ENCODE measurements at regions not wholly inside any gene's neighbourhood (a gene's known extent, or its start where the extent isn't known, plus 50 kb on each side); places are given as distances from the start of the nearest gene placed in this dataset.

DNA sequence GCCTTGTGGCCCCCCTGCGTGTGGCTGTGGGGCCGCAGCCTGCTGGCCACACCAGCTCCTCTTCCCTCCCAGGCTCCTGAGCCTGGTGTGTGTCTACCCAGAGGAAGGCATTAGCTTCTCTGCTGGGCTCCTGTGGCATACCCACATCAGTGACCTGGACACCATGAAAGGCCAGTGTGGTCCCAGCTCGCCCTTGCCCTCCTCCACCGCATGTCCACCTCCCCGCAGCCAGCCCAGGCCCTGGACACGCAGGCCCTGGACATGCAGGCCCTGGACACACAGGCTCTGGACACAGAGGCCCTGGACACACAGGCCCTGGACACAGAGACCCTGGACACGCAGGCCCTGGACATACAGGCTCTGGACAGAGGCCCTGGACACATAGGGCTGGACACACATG lies 153.4 kb upstream of the PPP1R26 start:
- no CpG with 5 or more reads among the region's 7 CpGs for WGBS (ENCODE audit: extremely low coverage, insufficient coverage, insufficient read length)

DNA sequence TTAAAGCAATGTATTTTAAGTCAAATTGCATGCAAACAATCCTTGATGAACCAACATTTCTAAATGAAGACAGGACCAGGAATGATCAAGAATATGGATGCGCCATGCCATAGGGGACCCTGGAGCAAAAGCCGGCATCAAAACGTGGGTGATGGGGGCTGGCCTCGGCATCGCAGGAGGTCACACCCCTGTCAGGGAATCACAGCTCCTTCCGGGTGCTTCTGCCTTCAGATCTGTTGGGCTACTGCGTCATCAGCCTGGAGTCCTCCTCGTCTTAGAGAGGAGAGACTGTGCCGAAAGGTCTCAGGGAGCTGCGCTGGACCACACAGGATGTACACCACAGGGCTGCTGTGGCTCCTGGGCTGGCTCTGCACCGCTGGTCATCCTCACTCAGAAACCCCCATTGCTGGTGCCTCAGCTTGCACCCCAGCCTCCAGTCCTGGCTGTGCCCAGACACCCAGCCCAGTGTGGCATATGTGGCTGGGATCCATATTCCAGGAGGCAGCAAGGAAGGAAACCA lies 152.9 kb upstream of the PPP1R26 start:
- Histone ChIP-seq H2BK12ac (ENCODE audit: low read length) (no peak overlapping the region), H3K14ac (ENCODE audit: low read length) (no peak overlapping the region), H2AFZ (ENCODE audit: insufficient read depth, low read length, poor library complexity) (no peak overlapping the region), H3K4me2 (ENCODE audit: low read length) (no peak overlapping the region), H3K27me3 (ENCODE audit: insufficient read depth, low read length) (no peaks in the 10 kb centered on the region), H3K36me3 (ENCODE audit: control insufficient read depth in 1 of 2, insufficient read depth in 2 of 2, low read length in 2 of 2) (no peaks in the 10 kb centered on the region), H3K18ac (ENCODE audit: low read length) (no peak overlapping the region), H3K9me3 (ENCODE audit: insufficient read depth, low read depth, low read length) (peaks cover 13% of the 10 kb centered on the region), H4K8ac (ENCODE audit: low read depth, low read length) (no peak overlapping the region), H4K12ac (ENCODE audit: low read depth, low read length) (no peak overlapping the region), H2AK5ac (ENCODE audit: low read length) (no peak overlapping the region), H3K27ac (ENCODE audit: low read depth, low read length) (no peak overlapping the region), H2BK5ac (ENCODE audit: low read depth, low read length, poor library complexity) (no peak overlapping the region), H3K4ac (ENCODE audit: low read depth, low read length) (no peak overlapping the region), H3K23ac (ENCODE audit: low read length) (no peak overlapping the region), H3K4me1 (ENCODE audit: control insufficient read depth in 1 of 2, insufficient read depth in 2 of 2, low read length in 2 of 2) (no peaks in the 10 kb centered on the region), H3K9ac (ENCODE audit: low read length) (no peak overlapping the region), H3K4me3 (ENCODE audit: low read depth, low read length) (no peak overlapping the region), H3K79me2 (ENCODE audit: control insufficient read depth, insufficient read depth, low read length, poor library complexity) (no peaks in the 10 kb centered on the region), H4K91ac (ENCODE audit: low read depth, low read length) (no peak overlapping the region), H2BK120ac (ENCODE audit: insufficient read depth, low read length, poor library complexity) (no peak overlapping the region), H3K79me1 (ENCODE audit: low read length) (no peaks in the 10 kb centered on the region)
- no CpG with 5 or more reads among the region's 11 CpGs for WGBS (ENCODE audit: extremely low coverage, insufficient coverage, insufficient read length)
- no peak for DNase-seq

More for the DNA sequence above, 153.4 kb upstream of the PPP1R26 start:
- H3K18ac ChIP-seq (ENCODE audit: low read length) = no peak overlapping the region
- H4K8ac ChIP-seq (ENCODE audit: low read depth, low read length) = no peak overlapping the region
- H2BK12ac ChIP-seq (ENCODE audit: low read length) = no peak overlapping the region
- H3K4me3 ChIP-seq (ENCODE audit: low read depth, low read length) = no peak overlapping the region
- H4K12ac ChIP-seq (ENCODE audit: low read depth, low read length) = no peak overlapping the region
- no peak overlapping the region for H3K27ac ChIP-seq (ENCODE audit: low read depth, low read length)
- no peak overlapping the region for H2AK5ac ChIP-seq (ENCODE audit: low read length)
- no peaks in the 10 kb centered on the region for H3K4me1 ChIP-seq (ENCODE audit: control insufficient read depth in 1 of 2, insufficient read depth in 2 of 2, low read length in 2 of 2)
- no peak overlapping the region for H3K14ac ChIP-seq (ENCODE audit: low read length)
- no peak for DNase-seq
- H2BK5ac ChIP-seq (ENCODE audit: low read depth, low read length, poor library complexity) = no peak overlapping the region
- no peaks in the 10 kb centered on the region for H3K79me1 ChIP-seq (ENCODE audit: low read length)
- no peaks in the 10 kb centered on the region for H3K36me3 ChIP-seq (ENCODE audit: control insufficient read depth in 1 of 2, insufficient read depth in 2 of 2, low read length in 2 of 2)
- H3K9me3 ChIP-seq (ENCODE audit: insufficient read depth, low read depth, low read length) = peaks cover 13% of the 10 kb centered on the region
- no peaks in the 10 kb centered on the region for H3K27me3 ChIP-seq (ENCODE audit: insufficient read depth, low read length)
- H3K4ac ChIP-seq (ENCODE audit: low read depth, low read length) = no peak overlapping the region
- H4K91ac ChIP-seq (ENCODE audit: low read depth, low read length) = no peak overlapping the region
- H3K23ac ChIP-seq (ENCODE audit: low read length) = no peak overlapping the region
- no peak overlapping the region for H3K9ac ChIP-seq (ENCODE audit: low read length)
- no peaks in the 10 kb centered on the region for H3K79me2 ChIP-seq (ENCODE audit: control insufficient read depth, insufficient read depth, low read length, poor library complexity)
- no peak overlapping the region for H2BK120ac ChIP-seq (ENCODE audit: insufficient read depth, low read length, poor library complexity)
- H3K4me2 ChIP-seq (ENCODE audit: low read length) = no peak overlapping the region
- H2AFZ ChIP-seq (ENCODE audit: insufficient read depth, low read length, poor library complexity) = no peak overlapping the region

DNA sequence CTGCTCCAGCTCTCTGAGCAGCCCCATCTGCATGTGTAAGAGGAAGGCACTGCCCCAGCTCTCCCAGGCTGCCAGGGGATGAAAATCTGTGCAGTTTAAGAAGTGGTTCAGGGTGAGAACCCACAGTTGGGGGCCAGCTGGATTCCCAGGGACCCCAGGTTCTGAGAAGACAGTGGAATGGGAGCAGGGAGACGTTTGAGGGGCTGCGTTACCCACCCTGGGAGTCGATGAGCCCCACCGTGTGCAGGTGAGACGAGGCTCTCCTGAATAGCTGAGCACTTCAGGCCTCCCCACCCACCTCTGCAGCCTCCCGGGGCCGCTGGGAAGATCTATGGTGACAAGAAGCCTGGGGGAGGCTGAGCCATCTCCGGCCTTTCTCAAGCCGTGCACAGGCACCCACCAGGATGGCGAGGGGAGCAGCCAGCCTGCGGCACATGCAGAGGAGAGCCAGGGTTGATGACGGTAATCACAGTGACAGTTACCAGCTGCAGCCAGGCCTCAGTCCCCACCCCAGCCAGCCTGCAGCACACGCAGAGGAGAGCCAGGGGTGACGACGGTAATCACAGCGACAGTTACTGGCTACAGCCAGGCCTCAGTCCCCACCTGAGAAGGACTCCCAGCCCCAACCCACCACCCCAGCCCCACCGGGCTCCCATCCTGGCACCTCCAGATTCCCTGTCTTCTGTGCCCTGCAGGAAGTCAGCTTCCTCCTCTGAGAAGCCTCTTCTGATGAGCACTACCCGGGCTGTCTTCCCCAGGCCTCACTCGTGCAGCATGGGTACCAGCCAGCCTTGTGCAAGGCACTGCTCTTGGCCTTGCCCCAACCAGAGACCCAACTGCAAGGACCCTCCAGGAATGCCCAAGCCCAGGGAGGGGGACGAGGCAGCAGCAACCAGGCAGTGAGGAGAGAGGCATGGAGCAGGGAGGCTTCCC lies 150.8 kb upstream of the PPP1R26 start:
- H2AFZ ChIP-seq (ENCODE audit: insufficient read depth, low read length, poor library complexity) = no peak overlapping the region
- no peak overlapping the region for H3K23ac ChIP-seq (ENCODE audit: low read length)
- H3K27me3 ChIP-seq (ENCODE audit: insufficient read depth, low read length) = no peaks in the 10 kb centered on the region
- H2BK120ac ChIP-seq (ENCODE audit: insufficient read depth, low read length, poor library complexity) = no peak overlapping the region
- no peak for DNase-seq
- no peak overlapping the region for H3K18ac ChIP-seq (ENCODE audit: low read length)
- no peak overlapping the region for H2AK5ac ChIP-seq (ENCODE audit: low read length)
- no peak overlapping the region for H3K14ac ChIP-seq (ENCODE audit: low read length)
- no peak overlapping the region for H4K8ac ChIP-seq (ENCODE audit: low read depth, low read length)
- no peak overlapping the region for H2BK5ac ChIP-seq (ENCODE audit: low read depth, low read length, poor library complexity)
- no peaks in the 10 kb centered on the region for H3K79me2 ChIP-seq (ENCODE audit: control insufficient read depth, insufficient read depth, low read length, poor library complexity)
- H2BK12ac ChIP-seq (ENCODE audit: low read length) = no peak overlapping the region
- peaks cover 16% of the 10 kb centered on the region for H3K9me3 ChIP-seq (ENCODE audit: insufficient read depth, low read depth, low read length)
- H3K4ac ChIP-seq (ENCODE audit: low read depth, low read length) = no peak overlapping the region
- H4K91ac ChIP-seq (ENCODE audit: low read depth, low read length) = no peak overlapping the region
- no peak overlapping the region for H3K27ac ChIP-seq (ENCODE audit: low read depth, low read length)
- no peak overlapping the region for H3K9ac ChIP-seq (ENCODE audit: low read length)
- no peak overlapping the region for H3K4me3 ChIP-seq (ENCODE audit: low read depth, low read length)
- H3K79me1 ChIP-seq (ENCODE audit: low read length) = no peaks in the 10 kb centered on the region
- H4K12ac ChIP-seq (ENCODE audit: low read depth, low read length) = no peak overlapping the region
- no peak overlapping the region for H3K4me2 ChIP-seq (ENCODE audit: low read length)
- no CpG with 5 or more reads among the region's 20 CpGs for WGBS (ENCODE audit: extremely low coverage, insufficient coverage, insufficient read length)
- no peaks in the 10 kb centered on the region for H3K36me3 ChIP-seq (ENCODE audit: control insufficient read depth in 1 of 2, insufficient read depth in 2 of 2, low read length in 2 of 2)
- no peaks in the 10 kb centered on the region for H3K4me1 ChIP-seq (ENCODE audit: control insufficient read depth in 1 of 2, insufficient read depth in 2 of 2, low read length in 2 of 2)

- Histone ChIP-seq H3K4ac (ENCODE audit: low read depth, low read length) (no peak overlapping the region), H3K18ac (ENCODE audit: low read length) (no peak overlapping the region), H4K12ac (ENCODE audit: low read depth, low read length) (no peak overlapping the region), H2AFZ (ENCODE audit: insufficient read depth, low read length, poor library complexity) (no peak overlapping the region), H3K9me3 (ENCODE audit: insufficient read depth, low read depth, low read length) (peaks cover 16% of the 10 kb centered on the region), H3K79me2 (ENCODE audit: control insufficient read depth, insufficient read depth, low read length, poor library complexity) (no peaks in the 10 kb centered on the region), H3K4me2 (ENCODE audit: low read length) (no peak overlapping the region), H2BK12ac (ENCODE audit: low read length) (no peak overlapping the region), H3K14ac (ENCODE audit: low read length) (no peak overlapping the region), H3K79me1 (ENCODE audit: low read length) (no peaks in the 10 kb centered on the region), H3K23ac (ENCODE audit: low read length) (no peak overlapping the region), H4K8ac (ENCODE audit: low read depth, low read length) (no peak overlapping the region), H3K27me3 (ENCODE audit: insufficient read depth, low read length) (no peaks in the 10 kb centered on the region), H2BK5ac (ENCODE audit: low read depth, low read length, poor library complexity) (no peak overlapping the region), H2BK120ac (ENCODE audit: insufficient read depth, low read length, poor library complexity) (no peak overlapping the region), H3K4me1 (ENCODE audit: control insufficient read depth in 1 of 2, insufficient read depth in 2 of 2, low read length in 2 of 2) (no peaks in the 10 kb centered on the region), H4K91ac (ENCODE audit: low read depth, low read length) (no peak overlapping the region), H3K4me3 (ENCODE audit: low read depth, low read length) (no peak overlapping the region), H2AK5ac (ENCODE audit: low read length) (no peak overlapping the region), H3K9ac (ENCODE audit: low read length) (no peak overlapping the region), H3K36me3 (ENCODE audit: control insufficient read depth in 1 of 2, insufficient read depth in 2 of 2, low read length in 2 of 2) (no peaks in the 10 kb centered on the region), H3K27ac (ENCODE audit: low read depth, low read length) (no peak overlapping the region)
- DNase-seq = no peak
- WGBS (ENCODE audit: extremely low coverage, insufficient coverage, insufficient read length) = no CpG with 5 or more reads among the region's 21 CpGs
These were observed 149.8 kb upstream of the PPP1R26 start for GRCh38 chr9:135329571-135330306.

Measured in trophoblast cell (in vitro differentiated cells and primary cell).